ENCODE measurements at regions not wholly inside any gene's neighbourhood (a gene's known extent, or its start where the extent isn't known, plus 50 kb on each side); places are given as distances from the start of the nearest gene placed in this dataset.

GRCh38 chr11:95690100-95690499 is 99.5 kb downstream of the FAM76B start:
- DNase-seq = no peak

DNA sequence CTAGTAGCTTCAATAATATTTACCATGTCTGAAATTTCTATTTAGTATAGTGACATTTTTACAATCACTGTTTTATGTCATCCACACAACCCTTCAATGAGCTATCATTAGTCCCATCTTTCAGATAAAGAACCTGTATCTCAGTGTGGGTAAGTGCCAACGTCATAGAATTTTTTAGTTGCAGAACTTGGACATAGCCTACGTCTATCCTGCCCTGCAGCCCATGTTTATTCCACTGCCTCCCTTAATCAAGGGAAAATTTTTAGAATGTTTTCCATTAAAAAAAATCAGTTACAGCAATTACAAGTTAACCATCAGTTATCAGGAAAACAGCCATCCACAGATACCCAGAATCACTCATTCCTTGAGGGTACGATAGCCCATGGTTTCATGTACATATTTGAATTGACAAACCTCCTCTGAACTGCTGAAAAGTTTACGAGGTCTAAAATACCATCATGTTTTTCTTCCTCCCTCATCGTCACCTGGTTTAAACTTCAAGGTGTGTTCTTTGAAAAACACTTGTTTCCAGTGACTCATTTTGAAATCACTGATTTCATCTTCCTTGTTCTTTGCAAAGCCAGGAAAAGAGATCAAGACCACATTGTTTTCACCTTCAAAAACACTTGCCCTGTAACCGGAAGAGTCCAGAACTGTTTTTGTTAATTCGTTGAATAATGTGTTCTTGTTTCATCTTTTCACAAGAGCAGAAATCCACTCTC is 100.9 kb downstream of the FAM76B start:
- peak in 1 of 2 donors; percentile 25 for DNase-seq

- DNase-seq = no peak
Observed at GRCh38 chr11:95688015-95688414, 101.6 kb downstream of the FAM76B start.

DNA sequence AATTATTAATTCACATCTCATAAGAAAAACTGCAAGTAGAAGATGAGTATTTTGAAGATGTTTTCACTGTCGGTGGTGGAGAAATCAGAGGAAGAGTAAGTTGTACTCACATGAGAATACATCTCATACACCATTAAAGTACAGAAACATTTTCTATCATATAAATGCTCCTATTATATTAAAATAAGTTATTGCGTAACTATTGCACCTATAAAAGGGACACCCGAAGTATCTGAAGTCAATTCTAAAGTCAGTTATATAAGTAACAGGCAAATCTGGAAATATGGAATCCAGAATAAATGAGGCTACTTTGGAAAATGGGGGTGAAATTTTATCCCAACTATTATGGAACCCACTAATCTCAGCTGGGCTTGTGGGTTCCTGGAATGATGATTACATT is 103.3 kb downstream of the FAM76B start:
- no peak for DNase-seq

DNA sequence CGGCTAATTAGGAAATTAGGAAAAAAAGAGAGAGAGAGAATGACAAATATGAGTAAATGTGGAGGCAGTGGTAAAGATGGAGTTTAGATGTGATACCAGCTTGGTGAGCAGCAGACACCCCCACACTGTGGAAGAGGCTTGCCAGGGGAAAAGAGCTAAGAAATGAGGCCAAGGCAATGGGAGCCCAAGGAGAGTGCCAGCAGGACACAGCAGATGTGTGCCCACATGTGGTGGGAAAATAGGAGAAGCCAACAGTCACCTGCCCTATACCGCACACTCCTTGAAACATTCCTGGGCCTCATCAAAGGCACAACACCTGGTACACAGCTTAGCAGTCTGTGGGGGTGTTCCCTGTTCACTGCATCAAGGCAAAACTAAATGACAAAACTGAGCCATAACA is 104.9 kb downstream of the FAM76B start:
- DNase-seq = no peak

DNA sequence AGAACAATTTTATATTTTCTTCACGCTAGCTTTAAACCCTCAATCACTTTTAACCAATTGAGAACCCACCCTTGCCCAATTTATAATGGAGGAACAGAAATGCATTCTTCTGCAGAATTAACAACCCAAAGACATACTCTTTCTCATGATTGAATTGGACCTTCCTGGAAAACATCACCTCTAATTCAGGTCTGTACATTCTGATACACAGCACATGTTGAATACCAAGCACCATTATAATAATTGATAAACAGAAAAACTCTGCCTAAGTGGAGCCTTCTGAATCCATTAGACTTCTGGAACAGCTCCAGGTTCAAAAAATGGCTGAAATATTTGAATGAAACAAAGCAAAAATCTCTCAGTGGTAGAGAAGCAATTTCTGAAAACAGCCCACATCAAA is 105.4 kb downstream of the FAM76B start:
- DNase-seq = no peak

GRCh38 chr11:95682552-95682951 is 107.0 kb downstream of the FAM76B start:
- peak in 1 of 2 donors; percentile 21 for DNase-seq

- no peak for DNase-seq
Observed at GRCh38 chr11:95680169-95680929, 109.2 kb downstream of the FAM76B start.

GRCh38 chr11:95678988-95679387 is 110.6 kb downstream of the FAM76B start:
- no peak for DNase-seq

- DNase-seq = no peak
Observed at GRCh38 chr11:95676308-95676707, 113.3 kb downstream of the FAM76B start.

GRCh38 chr11:95675585-95675984 is 114.0 kb downstream of the FAM76B start:
- DNase-seq = no peak

DNA sequence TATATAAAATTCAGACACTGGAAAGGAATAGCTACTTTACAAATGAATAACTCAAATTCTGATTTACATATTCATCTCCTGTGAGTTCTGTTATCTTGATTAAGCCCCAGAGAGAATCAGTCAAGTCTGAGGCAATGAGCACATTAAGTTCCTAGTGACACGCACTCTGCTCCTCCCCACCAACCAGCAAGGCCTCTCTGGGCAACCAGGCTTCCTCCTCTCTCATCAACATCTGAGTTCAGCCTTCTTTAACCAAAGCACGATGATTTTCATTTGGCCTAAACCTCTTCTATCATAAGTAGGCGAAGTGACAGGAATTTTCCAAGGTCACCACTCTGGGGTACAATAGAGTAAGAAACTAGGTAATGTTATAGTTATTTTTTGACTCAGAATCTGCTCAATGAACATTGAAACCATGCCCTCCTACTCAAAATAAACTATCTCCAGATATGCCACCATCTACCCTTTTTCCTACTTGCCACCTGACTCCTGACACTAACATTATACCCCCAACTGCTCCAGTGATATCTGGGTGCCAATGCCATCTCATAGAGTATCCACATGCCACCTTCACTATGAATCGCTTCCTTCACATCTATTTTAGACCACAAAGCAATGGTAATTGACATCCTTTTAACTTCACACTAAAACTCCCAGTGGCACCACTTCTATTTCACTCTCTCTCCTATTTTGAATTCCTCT is 114.8 kb downstream of the FAM76B start:
- peak in 1 of 2 donors; percentile 28 for DNase-seq

DNA sequence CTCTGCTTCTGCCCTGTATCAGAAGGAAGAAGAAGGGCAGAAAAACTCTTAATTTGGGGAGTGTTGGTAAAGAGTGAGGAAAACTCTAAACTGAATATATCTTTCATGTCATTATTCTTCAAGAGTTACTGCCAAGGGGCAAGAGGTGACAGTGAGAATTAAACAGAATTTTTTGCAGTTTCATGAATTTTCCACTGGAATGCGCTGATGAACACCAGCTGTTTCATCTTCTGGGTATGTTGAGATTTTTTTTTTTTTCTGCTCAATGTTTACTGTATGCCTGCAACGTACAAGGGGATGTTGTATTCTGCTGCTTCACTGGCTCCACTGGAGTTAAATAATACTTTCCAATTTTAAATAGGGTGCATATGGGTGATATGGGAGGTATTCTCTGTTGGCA is 117.8 kb downstream of the FAM76B start:
- no peak for DNase-seq

DNA sequence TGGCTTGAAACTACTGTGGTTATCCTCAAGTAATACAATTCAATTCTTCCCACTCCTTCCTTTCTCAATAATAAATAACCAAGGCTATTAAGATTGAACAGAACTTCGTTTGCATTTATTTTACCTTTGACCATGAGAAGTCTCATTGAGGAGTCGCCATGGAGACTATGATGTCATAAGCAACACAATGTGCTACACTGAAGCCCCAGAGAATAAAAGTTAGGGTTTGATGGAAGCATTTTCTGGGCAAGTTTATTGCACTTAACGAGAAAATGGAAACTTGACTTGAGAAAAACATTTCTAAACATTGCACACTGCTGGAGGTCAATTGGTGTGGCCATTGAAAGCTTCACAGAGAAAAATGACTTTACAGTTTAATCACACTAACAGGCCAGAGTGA is 121.5 kb downstream of the FAM76B start:
- no peak for DNase-seq

- DNase-seq = no peak
Observed at GRCh38 chr11:95661162-95661561, 128.4 kb downstream of the FAM76B start.

GRCh38 chr11:95660038-95660437 is 129.5 kb downstream of the FAM76B start:
- no peak for DNase-seq

DNA sequence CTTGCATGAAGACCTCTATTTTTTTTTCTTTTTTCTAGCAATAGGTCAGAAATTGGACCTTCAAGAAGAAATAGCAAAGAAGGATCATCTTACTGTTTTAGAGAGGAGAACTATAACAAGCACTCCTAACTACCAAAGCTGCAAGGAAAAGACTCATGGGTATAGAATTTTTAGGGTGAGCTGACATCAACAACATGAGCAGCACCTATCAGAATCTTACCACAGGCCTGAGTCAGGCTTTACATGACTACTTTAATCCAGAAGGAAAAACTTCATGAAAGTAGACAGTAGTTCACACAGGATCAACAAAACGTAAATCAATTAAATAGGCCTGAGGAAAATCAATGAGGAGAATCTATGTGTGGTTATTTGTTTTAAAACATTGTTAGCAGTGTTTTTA is 130.5 kb downstream of the FAM76B start:
- no peak for DNase-seq

DNA sequence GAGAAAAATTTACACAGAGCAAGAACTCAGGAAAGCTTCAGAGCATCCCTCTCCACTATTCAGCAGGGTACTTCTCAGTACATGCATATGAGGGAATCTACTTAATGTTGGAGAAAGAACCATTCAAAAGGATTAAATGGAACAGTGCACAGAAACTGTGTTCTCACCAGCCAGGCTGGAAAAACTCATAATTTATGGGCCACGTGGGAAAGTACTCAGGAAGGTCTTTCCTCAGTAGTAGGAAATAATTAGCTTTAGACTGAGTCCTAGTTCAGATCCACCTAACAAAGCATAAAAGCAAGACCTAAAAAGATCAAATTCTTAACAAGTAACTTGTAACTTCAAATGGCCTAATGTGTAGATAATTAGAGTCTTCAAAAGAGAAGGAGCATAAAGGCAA is 134.0 kb downstream of the FAM76B start:
- DNase-seq = no peak

DNA sequence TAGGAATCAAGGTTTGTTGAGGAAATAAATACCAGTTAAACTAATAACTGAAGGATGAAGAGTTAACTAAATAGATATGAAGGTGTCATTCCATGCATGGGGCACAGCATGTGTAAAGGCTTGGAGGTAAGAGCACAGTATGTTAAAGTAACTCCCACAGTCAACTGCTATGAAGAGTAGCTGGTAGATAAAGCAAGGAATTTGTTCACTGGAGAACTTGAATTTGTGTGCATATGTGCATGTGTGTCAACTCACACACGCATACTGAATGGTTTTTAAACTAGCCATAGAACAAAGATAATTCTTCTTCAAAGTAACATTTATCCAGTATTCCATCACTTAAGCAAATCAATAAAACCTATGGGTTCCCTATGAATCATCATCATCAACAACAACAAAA is 135.9 kb downstream of the FAM76B start:
- DNase-seq = no peak

DNA sequence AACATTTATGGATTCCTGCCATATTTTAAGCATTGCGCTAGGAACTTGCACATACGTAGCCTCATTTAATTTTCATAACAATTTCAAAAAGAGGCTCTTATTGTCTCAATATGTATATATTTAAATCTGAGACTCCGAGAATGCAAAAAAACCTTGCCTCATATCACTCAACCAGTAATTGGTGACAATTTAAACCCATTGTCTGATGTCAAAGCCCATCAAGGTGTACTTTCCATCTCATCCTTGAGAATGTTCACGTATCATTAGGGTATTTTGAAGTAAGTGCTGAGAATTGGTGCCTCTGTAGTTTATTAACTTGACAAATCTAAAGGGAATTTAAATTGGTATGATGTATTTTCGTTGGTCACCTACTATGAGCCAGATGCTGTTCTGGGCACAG is 136.5 kb downstream of the FAM76B start:
- no peak for DNase-seq

- no peak for DNase-seq
Observed at GRCh38 chr11:95652002-95652472, 137.5 kb downstream of the FAM76B start.

- no peak for DNase-seq
Observed at GRCh38 chr11:95650276-95650675, 139.3 kb downstream of the FAM76B start.

DNA sequence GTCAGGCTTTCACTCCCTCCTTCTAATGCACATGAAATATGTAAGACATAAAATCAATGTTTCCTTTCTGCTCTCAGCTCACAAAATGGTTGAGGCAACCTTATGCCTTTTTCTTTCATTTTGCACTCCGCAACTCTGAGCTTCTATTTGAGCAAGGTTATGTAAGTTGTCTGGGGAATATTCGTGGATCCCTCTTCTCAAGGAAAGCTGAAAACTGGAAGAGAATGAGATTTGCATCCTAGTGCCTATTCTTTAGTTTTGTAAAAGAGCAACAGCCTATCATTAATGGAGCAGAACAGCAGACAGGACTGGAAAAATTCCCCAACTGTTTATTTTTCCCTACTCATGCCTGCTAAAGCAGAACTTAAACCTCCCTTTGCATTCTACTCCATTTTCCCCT is 141.7 kb downstream of the FAM76B start:
- DNase-seq = no peak

DNA sequence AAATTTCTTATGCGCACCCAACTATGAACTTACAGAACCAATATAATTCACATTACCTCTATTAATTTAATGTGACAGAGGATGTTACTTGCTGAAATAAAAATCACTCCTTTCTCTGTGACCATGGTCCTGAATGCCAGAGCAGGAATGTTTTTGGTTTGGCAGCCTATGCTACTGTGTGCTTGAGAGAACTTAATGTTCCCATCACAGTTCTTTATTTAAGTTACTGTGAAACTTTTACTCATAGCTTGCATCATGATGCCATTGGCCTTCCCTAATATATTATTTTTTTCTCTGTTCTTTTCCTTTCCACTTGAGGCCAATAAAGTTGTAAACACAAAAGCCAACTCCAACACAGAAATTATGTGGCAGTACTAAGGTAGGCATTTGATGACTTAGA is 142.2 kb downstream of the FAM76B start:
- no peak for DNase-seq
